ENCODE measurements at regions not wholly inside any gene's neighbourhood (a gene's known extent, or its start where the extent isn't known, plus 50 kb on each side); places are given as distances from the start of the nearest gene placed in this dataset.

GRCh38 chr13:59547950-59548349 is 615.8 kb downstream of the DIAPH3 start:
- Histone ChIP-seq H3K27ac (ENCODE audit: low read depth in 2 of 2, low read length in 1 of 2) (no peak overlapping the region), H3K9ac (no peak overlapping the region), H4K20me1 (ENCODE audit: insufficient read depth) (no peaks in the 10 kb centered on the region), H3F3A (replicated peaks; ENCODE audit: insufficient read depth) (no peaks in the 10 kb centered on the region), H3K9me2 (no peaks in the 10 kb centered on the region), H3K4me2 (no peak overlapping the region), H3K4me3 (ENCODE audit: low read depth in 2 of 2, low read length in 1 of 2) (no peak overlapping the region), H3K4me1 (ENCODE audit: control insufficient read depth in 1 of 2, insufficient read depth in 2 of 2, low read depth in 1 of 2, low read length in 1 of 2) (peaks cover 0 to 7% of the 10 kb centered on the region in 2 experiments; a peak in 2 of 4 replicates), H3K27me3 (ENCODE audit: insufficient read depth) (no peaks in the 10 kb centered on the region), H3K79me2 (ENCODE audit: insufficient read depth) (no peaks in the 10 kb centered on the region), H3K9me3 (no peaks in the 10 kb centered on the region), H2AFZ (ENCODE audit: low read depth) (no peak overlapping the region), H3K36me3 (replicated peaks in 1 of 2; ENCODE audit: control insufficient read depth in 1 of 2, insufficient read depth in 2 of 2, low read length in 1 of 2) (no peaks in the 10 kb centered on the region)
- WGBS (ENCODE audit: low lambda C conversion rate), result 67% methylated on average over 1 of the region's 1 CpG
- TF ChIP-seq RAD21 (IDR thresholded peaks at IDR 0.05; ENCODE audit: low read length), result no peak
- TF ChIP-seq FOXM1 (IDR thresholded peaks at IDR 0.05; ENCODE audit: low read depth), result no peak
- TF ChIP-seq TAF1 (IDR thresholded peaks at IDR 0.05; ENCODE audit: borderline replicate concordance, low read depth, low read length), result no peak
- TF ChIP-seq MEF2A (IDR thresholded peaks at IDR 0.05; ENCODE audit: borderline replicate concordance, low read depth), result no peak
- no peak for TF ChIP-seq ELF1 (IDR thresholded peaks at IDR 0.05)
- no peak for TF ChIP-seq USF2 (IDR thresholded peaks at IDR 0.05; ENCODE audit: borderline replicate concordance, low read depth, low read length)
- no peak for TF ChIP-seq IRF3 (IDR thresholded peaks at IDR 0.05; ENCODE audit: low read depth, low read length)
- no peak for TF ChIP-seq RFX5 (IDR thresholded peaks at IDR 0.05; ENCODE audit: low read length)
- TF ChIP-seq SMC3 (IDR thresholded peaks at IDR 0.05; ENCODE audit: low read depth, low read length), result no peak
- TF ChIP-seq USF1 (IDR thresholded peaks at IDR 0.05; ENCODE audit: borderline replicate concordance, low read depth), result no peak
- TF ChIP-seq TCF12 (IDR thresholded peaks at IDR 0.05), result no peak
- no peak for TF ChIP-seq NFIC (IDR thresholded peaks at IDR 0.05; ENCODE audit: borderline replicate concordance)
- no peak for TF ChIP-seq CHD2 (IDR thresholded peaks at IDR 0.05; ENCODE audit: low read length, partially characterized antibody)
- TF ChIP-seq MAX (IDR thresholded peaks at IDR 0.05; ENCODE audit: low read depth), result no peak
- DNase-seq, result no peak
- POLR2A ChIA-PET, result no interaction called here
- CTCF ChIA-PET, result interaction anchor here (1.2 kb wide), 1 partner anchor 24 kb away, joined by 3 read pairs; no protein-coding TSS in a partner anchor

- Histone ChIP-seq H3K9me2 (no peaks in the 10 kb centered on the region), H3K27me3 (ENCODE audit: insufficient read depth) (no peaks in the 10 kb centered on the region), H4K20me1 (ENCODE audit: insufficient read depth) (no peaks in the 10 kb centered on the region), H2AFZ (ENCODE audit: low read depth) (no peak overlapping the region), H3K4me2 (no peak overlapping the region), H3K9me3 (no peaks in the 10 kb centered on the region), H3K27ac (ENCODE audit: low read depth in 2 of 2, low read length in 1 of 2) (no peak overlapping the region), H3K79me2 (ENCODE audit: insufficient read depth) (no peaks in the 10 kb centered on the region), H3K36me3 (replicated peaks in 1 of 2; ENCODE audit: control insufficient read depth in 1 of 2, insufficient read depth in 2 of 2, low read length in 1 of 2) (no peaks in the 10 kb centered on the region), H3F3A (replicated peaks; ENCODE audit: insufficient read depth) (no peaks in the 10 kb centered on the region), H3K4me3 (ENCODE audit: low read depth in 2 of 2, low read length in 1 of 2) (no peak overlapping the region), H3K9ac (no peak overlapping the region), H3K4me1 (ENCODE audit: control insufficient read depth in 1 of 2, insufficient read depth in 2 of 2, low read depth in 1 of 2, low read length in 1 of 2) (peaks cover 0 to 6% of the 10 kb centered on the region in 2 experiments; a peak in 1 of 4 replicates)
- ChIA-PET CTCF (interaction anchor here (0.7 kb wide), 1 partner anchor 115 kb away, joined by 3 read pairs; no protein-coding TSS in a partner anchor), POLR2A (no interaction called here)
- 85% methylated on average over 3 of the region's 4 CpGs for WGBS (ENCODE audit: low lambda C conversion rate)
- DNase-seq, result no peak
- no peak for TF ChIP-seq FOXJ3 (CRISPR knock-in tag; IDR thresholded peaks at IDR 0.05)
- no peak for TF ChIP-seq TEAD4 (IDR thresholded peaks at IDR 0.05; ENCODE audit: borderline replicate concordance, insufficient read depth)
- TF ChIP-seq ELF1 (IDR thresholded peaks at IDR 0.05), result no peak
- no peak for TF ChIP-seq TCF12 (IDR thresholded peaks at IDR 0.05)
- TF ChIP-seq GATA2 (CRISPR knock-in tag; IDR thresholded peaks at IDR 0.05), result no peak
- TF ChIP-seq JUND (IDR thresholded peaks at IDR 0.05), result no peak
- no peak for TF ChIP-seq RCOR1 (IDR thresholded peaks at IDR 0.05; ENCODE audit: low read length)
- TF ChIP-seq CTCF (IDR thresholded peaks at IDR 0.05), result no peak
- TF ChIP-seq MXI1 (IDR thresholded peaks at IDR 0.05; ENCODE audit: low read depth, low read length), result no peak
- TF ChIP-seq TAF1 (IDR thresholded peaks at IDR 0.05; ENCODE audit: borderline replicate concordance, low read depth, low read length), result no peak
- no peak for TF ChIP-seq SMC3 (IDR thresholded peaks at IDR 0.05; ENCODE audit: low read depth, low read length)
- no peak for TF ChIP-seq ZBTB33 (IDR thresholded peaks at IDR 0.05; ENCODE audit: borderline replicate concordance, low read depth)
- TF ChIP-seq USF1 (IDR thresholded peaks at IDR 0.05; ENCODE audit: borderline replicate concordance, low read depth), result no peak
Observed at GRCh38 chr13:59562924-59563323, 600.8 kb downstream of the DIAPH3 start.
